NCI-H187 (cell line): ENCODE measurements at regions not wholly inside any gene's neighbourhood (a gene's known extent, or its start where the extent isn't known, plus 50 kb on each side); places are given as distances from the start of the nearest gene placed in this dataset.

Experiments used
- DNase-seq, 2 experiments: peaks; one replicate each; lab custom pipeline; 2025; lab: John Stamatoyannopoulos, UW

DNA sequence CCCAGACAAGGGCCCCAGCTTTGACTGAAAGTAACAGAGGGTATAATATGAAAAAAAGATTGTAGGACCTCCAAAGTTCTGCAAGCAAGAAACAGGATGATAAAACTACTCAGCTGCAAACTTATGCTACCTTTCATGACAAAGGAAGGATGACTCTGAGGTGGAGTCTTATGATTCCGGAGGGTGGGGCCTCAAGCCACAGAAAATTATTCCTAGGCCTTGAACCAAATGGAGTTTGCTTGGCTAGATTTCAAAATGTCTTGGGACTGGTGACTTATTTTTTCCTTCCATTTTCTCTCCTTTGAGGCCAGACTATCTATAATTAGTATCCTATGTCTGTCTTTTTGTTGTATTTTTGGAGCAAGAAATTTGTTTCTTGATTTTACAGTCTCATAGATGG is 336.4 kb downstream of the LRIG3 start:
- DNase-seq = no peak

DNA sequence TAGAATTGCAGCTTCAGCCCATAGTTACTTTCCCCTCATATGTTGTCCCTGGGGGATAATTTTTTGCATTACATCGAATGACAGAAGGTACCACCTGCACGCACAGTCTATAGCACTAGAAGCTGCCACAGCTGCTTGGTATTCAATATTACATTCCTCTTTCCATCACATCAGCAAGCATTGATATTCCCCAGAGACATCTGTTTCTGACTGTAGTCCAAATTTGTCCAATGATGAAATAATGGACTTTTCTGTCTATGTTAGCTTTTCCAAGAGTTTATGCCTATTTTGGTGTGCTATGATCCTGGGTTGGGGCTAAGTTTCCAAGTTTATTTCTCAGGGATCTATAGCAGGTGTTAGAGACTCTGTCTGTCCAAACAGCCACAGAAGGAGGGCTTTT is 335.4 kb downstream of the LRIG3 start:
- no peak for DNase-seq

- DNase-seq = no peak
Measured at GRCh38 chr12:58586762-58587161, 333.5 kb downstream of the LRIG3 start.

DNA sequence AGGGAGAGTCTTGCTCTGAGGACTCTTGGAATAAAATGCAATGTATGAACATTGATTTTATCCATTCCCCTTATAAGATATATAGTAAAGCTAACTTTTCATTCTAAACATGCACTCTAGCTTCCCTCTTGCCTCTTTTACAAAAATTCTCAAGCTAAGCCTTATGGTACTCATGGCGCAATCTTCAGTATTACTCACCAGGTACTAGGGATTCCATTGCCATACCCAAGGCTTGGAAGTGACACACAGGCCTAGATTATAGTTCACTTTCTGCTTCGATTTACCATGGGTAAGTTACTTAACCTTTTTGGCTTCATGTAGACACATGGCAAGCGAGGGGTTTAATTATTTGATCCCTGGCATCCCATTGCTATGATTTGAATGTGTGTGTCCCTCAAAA is 331.5 kb downstream of the LRIG3 start:
- DNase-seq = no peak

DNA sequence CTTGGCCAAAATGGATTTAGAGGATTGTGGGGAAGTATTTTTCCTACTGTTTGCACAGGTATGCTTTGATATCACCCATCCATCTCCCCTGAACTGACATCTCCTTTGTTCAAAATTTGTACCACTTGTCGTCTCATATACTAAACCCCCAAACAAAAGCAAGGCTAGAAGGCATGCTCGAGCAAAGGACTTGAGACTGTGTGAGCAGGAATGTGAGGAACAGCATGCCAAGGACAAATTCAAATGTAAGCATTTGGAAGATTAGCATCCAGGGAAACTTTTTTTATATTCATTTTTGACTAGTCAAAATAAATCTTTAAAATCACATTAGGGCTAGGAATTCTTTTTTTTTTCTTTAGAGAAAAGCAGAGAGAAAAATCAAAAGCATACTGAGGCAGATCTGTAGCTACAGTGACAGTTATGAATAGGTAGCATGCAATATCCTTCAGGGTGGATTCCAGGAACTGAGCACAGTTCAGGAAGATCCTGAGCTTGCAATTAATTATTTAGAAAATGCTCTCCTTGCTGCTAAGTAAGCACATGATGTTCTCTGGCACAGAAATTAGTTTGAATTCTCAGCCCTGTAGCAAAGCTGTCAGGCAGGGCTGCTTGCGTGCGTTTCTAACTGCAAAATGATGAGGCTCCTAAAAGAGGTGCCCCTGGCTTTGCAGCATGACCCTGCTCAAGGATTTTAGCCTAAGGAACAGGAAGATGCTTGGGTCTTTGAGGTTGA is 327.7 kb downstream of the LRIG3 start:
- no peak for DNase-seq

DNA sequence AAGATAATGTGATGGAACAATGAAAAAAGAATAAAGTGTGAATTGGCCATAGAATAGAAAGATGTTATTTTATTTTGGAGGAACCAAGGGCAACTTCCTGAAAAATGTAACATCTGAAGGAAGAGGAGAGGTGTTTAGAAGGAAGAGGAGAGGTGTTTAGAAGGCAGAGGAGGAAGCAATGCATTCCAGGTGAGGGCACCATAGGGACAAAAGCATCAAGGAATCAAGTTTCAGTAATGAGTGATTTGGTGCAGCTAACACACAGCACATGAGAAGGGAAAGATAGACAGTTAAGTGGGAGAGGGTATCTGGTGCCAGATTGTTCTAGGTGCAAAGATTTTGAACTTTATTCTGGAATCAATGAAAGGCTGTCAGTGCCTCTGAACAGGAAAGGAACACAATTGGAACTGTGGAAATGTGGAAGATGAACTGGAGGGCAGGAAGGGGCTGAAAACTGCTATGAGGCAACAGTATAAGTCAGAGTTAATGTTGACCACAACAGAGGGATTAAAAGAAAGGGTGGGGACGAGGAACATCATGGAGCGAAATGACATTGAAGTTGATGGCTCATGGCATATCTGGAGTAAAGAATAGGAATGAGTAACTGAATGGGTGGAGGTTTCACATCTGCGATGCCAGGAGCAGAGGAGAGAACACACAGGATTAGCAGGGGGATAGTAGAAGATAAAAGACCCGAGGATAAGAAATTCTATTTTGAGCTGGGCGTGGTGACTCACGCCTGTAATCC is 326.6 kb downstream of the LRIG3 start:
- DNase-seq = no peak

- no peak for DNase-seq
Measured at GRCh38 chr12:58596381-58596780, 323.9 kb downstream of the LRIG3 start.

DNA sequence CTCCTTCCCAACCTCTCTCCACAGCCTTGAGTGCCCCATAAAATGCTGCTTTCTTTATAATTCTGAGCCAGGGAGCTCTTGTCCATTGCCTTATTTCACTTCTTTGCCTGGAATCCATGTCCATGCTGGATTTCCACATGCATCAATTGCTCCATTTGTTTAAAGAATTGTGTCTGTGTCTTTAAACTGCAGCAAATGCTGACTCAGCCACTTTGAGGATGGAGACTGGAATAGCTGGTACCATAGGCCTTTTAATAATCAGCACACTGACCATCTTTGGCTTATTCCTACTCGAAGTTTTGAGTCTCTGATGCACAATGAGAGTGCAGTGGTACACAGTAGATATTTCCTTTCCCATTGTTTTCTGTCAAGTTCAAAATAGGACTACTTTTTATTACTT is 318.8 kb downstream of the LRIG3 start:
- DNase-seq = no peak

DNA sequence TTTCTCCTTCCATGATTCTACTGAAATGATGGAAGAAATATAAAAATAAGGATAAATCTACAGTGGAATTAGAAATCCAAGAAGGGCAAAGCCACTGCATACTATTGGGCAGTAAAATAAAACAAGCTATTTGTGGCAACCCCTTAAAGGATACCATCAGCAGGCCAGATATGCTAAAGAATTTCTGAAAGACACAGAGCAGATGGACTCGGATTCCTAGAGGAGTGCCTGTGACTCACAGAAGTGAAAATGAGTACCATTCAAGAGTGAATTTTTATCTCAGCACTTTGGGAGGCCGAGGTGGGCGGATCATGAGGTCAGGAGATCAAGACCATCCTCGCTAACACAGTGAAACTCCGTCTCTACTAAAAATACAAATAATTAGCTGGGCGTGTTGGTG is 318.1 kb downstream of the LRIG3 start:
- DNase-seq = no peak

- no peak for DNase-seq
Measured at GRCh38 chr12:58602736-58603135, 317.6 kb downstream of the LRIG3 start.

DNA sequence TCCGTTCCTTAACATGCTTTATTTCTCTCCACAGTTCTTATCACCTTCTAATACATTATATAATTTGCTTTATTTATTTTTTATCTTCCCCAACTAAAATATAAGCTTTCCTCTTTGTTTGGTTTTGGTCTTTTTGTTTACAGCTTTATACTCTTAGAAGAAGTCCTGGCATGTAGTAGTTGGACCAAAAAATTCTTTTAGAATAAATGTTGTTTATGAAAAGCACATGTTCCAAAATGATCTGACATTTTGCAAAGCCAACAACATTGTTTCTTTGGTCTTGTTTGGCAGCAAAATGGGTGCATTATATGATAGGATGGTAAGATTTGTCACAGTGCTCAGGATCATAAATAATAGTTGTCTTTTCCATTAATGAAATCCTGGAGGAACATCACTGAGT is 312.5 kb downstream of the LRIG3 start:
- no peak for DNase-seq

DNA sequence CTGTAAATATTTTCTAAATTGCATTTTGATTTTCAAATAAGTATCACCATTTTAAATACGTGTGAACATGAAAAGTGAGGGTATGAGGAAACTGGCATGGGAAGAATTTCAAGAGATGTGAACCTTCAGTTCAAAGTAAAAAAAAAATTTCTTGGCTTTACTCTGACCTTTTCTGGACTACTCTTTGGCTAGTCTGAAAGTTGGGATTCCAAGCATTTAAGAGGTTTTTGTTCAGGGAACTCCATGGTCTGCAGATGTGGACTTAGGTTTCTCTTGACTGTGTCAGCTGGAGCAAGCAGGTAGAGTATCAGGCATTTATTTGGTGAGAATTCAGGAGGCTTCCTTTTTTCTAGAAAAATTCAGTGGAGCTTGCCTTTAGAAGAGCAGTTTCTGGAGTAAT is 311.6 kb downstream of the LRIG3 start:
- no peak for DNase-seq

DNA sequence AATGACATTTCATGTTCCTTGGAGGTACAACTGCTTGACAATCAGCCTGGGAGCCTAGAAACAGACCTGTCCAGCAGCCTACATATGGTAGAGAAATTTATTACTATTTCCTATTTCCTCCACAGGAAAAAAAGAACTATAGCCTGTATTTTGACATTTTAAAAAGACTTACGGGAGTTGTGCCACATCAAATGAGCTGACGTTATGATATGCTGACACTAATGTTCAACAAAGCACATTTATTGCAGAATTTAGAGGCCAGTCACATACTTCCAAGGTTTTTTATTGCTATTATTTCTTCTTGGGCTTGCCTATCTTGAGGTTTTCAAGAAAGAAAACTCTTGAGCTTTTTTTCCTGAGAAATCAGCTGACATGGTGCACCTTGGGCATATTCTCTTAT is 305.3 kb downstream of the LRIG3 start:
- no peak for DNase-seq

DNA sequence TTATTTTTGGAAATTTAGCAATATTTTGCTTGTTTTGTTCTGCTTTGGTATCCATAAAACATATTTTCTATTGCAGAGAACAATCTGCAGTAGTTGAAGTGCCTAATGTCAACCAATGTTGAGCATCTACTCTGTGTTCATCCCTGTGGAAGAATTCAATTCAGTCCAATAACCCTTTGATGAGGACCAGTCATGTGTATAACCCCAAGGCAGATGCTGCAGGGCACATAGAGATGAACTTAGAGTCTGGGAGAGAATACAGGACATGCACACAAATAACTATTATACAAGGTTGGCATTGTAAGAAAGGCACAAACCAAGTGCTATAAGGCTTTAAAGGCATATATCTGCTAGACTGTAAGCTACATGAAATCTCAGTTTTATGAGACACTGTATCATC is 304.7 kb downstream of the LRIG3 start:
- no peak for DNase-seq

- no peak for DNase-seq
Measured at GRCh38 chr12:58616618-58617017, 303.7 kb downstream of the LRIG3 start.

GRCh38 chr12:58621126-58621525 is 299.2 kb downstream of the LRIG3 start:
- DNase-seq = no peak

- DNase-seq = no peak
Measured at GRCh38 chr12:58629376-58629775, 290.9 kb downstream of the LRIG3 start.

DNA sequence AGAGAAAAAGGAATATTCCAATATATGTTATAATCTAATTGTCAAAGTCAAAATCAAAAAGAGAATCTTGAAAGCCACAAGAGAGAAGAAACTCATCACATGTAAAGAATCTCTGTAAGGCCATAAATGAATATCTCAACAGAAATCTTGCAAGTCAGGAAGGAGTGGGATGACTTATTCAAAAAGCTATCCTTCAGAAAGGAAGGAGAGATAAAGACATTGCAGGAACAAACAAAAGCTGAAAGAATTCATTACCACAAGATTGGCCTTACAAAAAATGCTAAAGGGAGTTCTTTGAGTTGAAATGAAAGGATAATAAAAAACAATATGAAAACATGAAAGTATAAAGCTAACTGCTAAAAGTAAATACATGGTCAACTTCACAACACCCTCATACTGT is 286.8 kb downstream of the LRIG3 start:
- no peak for DNase-seq

DNA sequence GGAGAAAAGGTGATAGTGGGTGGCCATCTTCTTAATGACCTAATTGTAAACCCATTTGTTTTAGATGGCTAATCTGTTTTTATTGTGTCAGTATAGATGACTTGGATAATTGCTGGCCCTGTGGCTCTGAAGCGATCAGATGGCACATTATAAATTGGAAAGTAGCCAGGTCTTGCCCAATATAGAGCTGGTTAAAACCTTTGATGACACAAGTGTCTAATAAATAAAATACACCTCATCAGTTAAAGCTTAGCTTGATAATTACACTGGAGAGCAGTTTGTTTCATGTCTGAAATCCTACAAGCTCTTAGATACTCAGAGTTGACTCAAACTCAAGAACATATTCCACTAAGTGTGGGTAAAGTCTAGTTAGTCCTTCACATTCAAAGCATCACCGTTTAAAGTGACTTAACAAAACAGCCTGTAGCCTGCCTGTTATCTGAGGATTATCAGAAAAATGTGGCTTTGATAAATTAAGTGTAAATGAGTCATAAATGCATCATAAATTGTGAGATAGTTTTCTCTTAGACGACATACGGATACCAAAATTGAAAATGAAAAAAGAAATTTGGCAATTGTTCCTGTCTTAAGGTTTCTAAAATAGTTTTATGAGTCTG is 280.9 kb downstream of the LRIG3 start:
- no peak for DNase-seq

DNA sequence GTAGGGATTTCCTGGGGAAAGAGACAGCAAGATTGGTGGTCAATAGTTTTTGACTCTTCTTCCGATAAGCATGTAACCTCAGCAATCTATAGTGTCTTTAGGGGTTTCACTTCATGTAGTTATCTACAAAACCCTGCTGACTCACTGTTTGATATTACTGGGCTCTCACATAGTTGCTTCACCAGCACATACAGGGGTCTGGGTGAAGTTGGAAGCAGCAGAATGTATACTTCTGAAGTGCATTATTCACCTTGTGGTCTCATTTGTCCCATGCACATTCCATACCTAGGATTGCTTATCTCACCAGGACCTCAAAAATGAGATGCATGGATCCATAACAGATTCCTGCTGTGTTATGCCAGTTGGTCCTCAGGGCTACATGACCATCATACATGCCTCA is 280.0 kb downstream of the LRIG3 start:
- DNase-seq = no peak

- no peak for DNase-seq
Measured at GRCh38 chr12:58645946-58646345, 274.4 kb downstream of the LRIG3 start.

DNA sequence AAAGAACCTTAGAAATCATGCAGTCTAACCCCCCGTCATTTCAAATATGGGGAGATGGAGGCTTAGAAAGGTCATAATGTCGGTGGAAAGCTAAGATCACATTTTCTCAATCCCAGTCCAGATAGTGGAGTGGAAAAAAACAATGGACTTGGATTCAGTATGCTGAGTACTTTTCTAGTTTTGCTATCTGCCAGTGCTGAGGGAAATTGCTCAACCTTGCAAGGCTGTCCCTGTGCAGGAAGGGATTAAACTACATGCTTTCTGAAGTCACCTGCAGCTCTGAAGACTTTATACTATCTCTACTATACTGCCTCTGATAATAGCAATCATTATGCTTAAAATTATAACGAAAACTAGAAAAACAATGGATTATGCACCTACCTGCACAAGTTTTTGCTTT is 272.8 kb downstream of the LRIG3 start:
- DNase-seq = no peak

DNA sequence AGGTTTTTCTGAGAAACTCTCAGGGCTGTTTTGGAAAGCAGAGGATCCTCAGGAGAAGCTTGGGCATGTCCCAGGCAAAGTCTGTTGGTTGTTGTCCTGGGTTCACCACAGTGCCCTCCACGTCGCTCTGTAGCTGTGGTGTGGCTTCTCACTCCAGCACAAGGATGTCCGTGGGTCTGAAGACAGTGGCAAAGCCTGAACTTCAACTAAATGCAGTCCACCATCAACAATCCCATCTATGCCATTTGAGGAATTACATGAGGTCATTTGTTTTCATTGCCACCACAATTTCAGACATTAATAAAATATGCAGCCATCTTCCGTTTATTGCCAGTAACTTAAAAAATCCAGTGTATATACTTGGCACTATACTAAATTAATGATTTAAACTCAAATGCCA is 272.1 kb downstream of the LRIG3 start:
- no peak for DNase-seq
